ENCODE measurements at regions not wholly inside any gene's neighbourhood (a gene's known extent, or its start where the extent isn't known, plus 50 kb on each side); places are given as distances from the start of the nearest gene placed in this dataset.
"Not testable (repeated sequence)": the region's sequence is repeated elsewhere in the genome, so short reads cannot be mapped to it uniquely, and the experiment has no call there.

DNA sequence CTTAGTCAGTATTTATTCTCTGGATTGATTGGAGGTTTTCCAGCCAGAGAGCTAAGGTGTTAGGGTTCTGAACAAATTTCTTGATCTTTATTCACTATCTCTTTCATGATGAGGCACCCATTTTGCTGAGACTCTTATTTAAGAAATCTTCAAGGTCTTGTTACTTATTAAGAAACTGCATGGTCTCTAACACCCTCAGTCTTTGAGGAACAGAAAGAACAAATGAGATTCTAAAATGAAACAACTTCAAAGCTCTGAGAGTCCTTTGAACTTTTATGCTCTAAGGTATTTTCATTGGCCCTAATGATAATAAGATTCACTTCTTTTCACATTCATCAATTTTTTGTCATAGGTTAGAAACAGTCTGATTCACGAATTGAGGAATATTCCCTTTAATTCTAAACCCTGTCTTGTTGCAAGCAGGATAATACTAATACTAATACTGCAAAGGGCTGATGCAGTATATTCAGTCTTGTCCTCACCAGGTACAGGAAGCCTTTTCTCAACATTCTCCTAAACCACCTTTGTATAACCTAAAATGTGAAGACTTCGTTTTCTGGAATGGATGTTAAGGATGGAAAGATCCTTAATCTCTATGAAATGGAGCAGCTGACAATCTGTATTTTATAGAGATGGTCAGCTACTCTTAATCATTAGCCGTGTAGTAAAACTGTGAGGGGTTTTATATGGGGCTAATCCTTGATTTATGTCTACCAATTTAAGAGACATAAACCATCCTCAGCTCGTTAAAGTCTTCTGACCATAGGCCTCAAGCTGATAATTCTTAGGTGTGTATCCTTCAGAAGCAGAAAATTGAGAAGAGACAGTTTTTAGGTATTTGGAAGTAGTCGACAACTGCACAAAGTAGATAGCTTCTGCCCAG lies 198.3 kb downstream of the OTOL1 start:
- DNase-seq = no peak

DNA sequence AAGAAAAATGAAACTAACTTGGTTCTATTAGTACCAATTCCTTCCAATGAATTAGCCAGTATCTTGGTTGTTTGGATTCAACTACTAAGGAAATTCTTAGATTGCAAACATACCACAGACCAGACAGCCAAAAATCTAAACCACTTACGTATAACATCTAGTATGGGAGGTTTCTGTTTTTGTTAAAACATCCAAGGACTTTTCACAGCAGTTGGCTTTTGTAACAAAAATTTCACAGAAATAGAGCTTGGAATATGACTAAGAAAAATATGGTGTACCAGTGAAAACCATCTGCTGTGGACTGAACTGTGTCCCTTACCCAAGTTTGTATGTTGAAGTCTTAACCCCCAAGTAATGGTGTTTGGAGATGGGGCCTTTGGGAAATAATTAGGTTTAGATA lies 199.2 kb downstream of the OTOL1 start:
- no peak for DNase-seq

DNA sequence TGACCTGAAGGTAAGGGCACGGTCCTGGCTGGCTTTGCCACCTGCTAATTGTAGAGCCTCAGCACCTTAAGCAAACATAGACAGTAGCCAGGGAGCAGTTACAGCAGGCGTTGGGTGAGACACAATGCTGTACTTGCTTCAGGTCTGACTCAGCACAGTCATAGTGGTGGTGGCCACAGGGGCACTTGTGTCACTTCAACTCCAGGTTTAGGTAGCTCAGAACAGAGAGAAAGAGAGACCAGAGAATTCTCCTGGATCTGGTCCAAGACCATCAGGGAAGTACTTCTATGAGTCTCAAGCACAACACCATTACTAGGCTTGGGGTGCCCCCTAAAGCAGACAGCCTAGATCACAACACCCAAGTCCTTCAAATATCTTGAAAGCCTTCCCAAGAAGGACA lies 204.4 kb downstream of the OTOL1 start:
- DNase-seq = no peak

DNA sequence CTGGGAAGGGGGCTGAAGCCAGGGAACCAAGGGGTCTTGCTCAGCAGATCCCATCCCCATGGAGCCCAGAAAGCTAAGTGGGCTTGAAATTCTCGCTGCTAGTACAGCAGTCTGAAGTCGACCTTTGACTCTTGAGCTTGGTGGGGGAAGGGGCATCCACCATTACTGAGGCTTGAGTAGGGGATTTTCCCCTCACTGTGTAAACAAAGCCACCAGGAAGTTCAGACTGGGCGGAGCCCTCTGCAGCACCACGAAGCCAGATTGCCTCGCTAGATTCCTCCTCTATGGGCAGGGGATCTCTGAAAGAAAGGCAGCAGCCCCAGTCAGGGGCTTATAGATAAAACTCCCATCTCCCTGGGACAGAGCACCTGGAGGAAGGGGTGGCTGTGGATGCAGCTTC lies 210.6 kb downstream of the OTOL1 start:
- not testable (repeated sequence) for DNase-seq

DNA sequence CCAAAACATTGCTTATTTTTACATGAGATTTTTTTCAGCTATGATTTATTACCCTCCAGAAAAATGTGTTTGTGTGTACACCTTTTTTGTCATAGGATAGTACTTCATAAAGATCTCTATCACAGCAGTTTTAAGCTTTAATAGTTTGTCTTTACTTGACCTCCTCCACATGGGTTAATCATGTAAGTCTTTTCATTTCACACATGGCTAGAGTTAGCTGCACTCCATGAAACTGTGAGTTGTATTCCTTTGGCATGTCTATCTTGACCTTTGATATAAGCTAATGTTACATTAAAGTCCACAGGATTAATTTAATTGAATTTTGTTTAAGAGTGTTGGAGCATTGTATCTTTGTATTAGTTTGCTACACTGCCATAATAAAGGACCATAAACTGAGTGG lies 217.1 kb downstream of the OTOL1 start:
- no peak for DNase-seq

DNA sequence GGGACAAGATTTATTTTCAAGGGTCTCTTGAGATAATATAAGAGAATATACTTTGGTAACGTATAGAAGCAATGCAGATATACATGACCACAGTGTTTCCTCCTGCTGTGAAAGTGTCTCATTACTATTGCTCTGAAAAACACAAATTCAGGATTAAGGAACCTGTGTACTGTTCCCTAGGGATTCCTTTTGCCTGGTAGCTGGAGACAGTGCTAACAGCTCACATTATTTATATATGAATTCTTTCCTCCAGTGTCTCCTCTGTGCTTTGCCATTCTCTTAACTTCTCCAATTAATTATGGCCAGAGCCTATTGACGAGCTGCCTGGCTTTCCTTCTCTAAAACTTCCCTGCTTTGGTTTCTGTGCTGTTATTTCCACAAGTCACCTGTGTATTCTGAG lies 235.4 kb downstream of the OTOL1 start:
- DNase-seq = no peak

DNA sequence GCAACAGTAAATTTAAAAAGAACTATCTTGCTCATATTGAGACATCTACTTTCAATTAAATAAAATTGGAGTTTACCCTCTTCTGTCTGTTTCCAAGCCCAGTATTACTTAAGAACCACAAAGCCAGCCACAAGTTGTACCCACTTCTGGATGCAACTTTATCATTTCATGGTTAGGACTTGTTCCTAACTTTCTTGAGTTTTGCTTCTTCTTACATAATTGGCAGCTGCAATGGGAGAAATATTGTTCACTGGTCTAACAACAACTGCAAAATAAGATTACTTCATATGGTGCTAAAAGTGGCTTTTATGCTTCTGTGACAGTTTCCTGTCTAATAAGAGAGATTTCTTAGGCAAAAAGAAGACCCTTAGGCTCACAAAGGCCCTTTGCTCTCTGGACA lies 240.6 kb downstream of the OTOL1 start:
- DNase-seq = no peak

DNA sequence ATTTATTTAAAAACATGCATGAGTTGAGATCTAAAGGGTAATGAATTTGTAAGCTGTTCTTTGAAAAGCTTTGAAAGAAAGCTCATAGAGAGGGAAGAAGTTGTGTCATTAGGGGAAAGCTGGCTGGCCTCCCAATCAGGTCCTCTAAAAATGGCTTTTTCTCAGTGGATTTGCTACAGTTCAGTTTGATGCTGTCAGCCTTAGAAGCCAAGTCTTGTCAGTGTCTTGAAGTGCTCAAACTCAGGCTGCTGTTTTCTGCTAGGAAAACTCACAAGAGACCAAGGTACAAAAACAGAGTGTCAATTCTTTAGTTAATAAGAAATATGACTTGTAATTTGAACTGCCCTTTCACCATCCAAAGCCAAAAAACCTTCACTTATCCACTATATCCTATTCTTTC lies 243.8 kb downstream of the OTOL1 start:
- no peak for DNase-seq

DNA sequence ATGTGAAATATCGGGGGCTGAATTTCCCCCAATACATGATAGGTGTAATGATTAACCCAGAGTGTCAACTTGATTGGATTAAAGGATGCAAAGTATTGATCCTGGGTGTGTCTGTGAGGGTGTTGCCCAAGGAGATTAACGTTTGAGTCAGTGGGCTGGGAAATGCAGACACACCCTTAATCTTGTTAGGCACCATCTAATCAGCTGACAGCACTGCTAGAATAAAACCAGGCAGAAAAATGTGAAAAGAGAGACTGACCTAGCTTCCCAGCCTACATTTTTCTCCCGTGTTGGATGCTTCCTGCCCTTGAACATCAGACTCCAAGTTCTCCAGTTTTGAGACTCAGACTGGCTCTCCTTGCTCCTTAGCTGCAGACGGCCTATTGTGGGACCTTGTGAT lies 247.8 kb downstream of the OTOL1 start:
- no peak for DNase-seq

DNA sequence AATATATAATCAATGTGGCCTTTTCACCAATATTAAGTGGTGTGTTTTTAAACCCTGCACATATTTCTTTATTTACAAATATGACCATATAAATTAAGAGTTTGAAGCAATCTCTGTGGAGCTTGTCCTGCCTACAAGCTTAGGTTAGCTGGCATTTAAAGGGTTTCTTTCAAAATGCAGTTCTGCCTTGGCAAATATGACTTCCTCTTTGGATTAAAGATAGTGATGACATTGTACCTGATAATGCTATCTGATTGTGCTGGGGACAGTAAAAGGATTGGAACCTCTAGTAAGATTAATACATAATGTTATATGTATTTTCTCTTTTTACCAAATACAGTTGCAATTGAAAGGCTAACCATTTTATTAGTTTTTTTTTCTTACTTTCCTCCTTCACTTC lies 249.1 kb downstream of the OTOL1 start:
- no peak for DNase-seq

DNA sequence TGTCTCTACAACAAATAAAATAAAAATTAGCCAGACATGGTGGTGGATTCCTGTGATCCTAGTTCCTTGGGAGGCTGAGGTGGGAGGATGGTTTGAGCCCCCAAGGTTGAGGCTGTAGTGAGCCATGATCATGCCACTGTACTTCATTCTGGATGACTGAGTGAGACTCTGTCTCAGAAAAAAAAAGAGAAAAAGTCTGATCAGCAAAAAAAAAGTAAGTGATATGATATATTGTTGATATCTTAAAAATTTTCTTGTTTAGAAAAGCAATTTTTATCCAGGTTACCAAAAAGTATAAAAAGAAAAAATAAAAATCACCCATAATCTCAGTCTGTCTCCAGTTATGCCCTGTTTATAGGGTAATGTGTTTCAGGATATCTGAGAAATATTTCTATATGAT lies 251.4 kb downstream of the OTOL1 start:
- no peak for DNase-seq

DNA sequence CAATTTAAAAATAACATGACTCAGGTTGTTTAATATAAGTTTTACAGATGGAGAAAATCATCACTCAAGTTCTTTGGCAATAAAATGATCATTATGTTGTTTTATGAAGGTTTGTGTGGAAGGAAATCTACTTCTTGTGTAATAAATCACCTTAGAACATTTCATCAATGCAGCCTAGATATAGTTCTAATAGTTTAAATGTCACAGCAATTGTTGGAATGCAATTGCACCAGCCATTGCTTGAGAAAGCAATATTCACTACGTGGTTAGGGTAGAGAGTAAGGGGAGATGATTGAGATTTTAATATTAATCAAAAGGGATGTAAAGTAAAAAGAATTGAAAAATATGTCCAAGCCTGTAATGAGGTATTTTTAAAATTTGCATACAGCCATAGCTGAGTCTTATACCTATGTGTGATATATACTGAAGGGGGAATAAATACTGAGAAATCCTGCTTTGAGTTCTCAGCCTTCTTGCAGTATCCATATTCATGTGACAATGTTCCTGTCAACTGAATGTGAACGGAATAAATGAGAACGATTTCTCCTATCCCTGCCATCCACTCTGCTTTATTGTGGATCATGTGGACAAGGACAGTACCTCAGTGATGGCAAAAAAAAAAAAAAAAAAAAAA lies 257.9 kb downstream of the OTOL1 start:
- no peak for DNase-seq

DNA sequence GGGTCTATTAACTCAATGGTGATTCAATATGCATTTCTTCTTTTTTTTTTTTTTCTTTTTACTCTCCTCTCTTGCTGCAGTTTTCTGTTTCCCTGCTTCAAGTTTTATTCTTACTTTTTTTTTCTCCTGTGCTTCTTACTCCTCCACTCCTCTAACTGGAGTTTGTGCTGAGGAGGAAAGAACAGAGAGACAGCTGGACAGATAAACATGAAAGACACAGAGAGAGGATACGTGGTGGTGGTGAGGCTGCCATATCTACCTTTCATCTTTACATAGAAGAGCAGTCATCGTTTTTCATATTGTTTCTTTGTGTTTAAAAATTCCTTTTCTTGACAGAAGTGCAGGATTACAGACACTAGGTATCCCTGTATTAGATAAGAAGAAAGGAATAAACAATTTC lies 262.8 kb downstream of the OTOL1 start:
- DNase-seq = no peak

DNA sequence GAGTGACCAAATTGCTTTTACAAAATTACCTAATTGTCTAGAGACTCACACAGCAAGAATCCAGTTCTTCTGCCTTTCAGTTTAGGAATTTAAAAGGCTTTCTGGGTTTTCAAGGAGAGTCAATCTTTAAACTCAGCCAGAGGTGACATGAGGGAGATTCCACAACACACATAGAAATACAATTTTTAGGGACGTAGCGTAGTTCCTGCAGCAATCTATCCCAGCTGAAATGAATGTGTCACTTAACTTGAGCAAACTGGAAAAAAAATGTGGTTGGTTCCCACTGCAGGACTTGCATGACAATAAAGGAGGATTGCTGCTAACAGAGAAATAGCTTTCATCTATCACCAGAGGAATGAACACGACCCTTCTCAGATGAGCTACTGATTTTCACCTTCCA lies 269.7 kb downstream of the OTOL1 start:
- DNase-seq = no peak

DNA sequence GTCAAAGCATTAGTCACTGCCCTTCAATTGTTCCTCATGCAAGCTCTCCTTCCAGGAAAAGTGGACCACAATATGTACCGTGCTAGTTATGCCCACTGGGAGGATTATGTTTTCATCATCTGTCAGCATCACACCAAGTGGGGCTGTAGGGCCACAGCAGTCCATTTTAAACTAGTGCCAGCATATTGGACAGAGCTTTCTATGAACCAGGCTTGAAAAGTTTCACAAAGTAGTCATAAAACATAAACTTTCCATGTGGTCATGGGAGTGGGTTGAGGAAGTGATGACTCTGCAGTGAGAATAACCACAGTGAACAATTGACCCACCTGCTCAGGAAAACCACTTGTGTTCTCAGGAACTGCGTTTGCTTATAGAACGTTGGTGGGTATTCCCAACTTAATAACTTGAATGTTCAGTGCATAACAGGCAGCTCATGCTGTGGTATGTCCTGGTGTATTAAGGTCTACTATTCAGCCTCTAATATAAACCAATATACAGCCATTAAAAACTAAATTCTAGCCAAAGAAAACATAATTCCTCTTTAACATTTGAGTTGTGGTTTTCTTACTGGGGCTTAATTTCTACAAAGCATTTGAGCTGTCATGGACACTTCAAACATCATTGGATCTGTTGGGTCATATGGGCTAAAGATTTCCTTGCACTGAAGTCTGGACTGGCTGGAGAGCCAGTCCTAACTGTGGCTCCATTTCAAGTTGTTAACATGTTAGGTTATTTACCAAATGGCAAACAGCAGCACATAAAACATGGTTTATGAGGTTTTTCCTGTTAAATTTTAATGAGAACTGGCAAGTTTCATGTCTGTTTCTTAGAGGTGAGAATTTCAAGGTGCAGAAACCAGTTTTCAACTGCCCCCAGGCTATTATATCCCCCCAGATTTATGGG lies 274.1 kb downstream of the OTOL1 start:
- DNase-seq = no peak

DNA sequence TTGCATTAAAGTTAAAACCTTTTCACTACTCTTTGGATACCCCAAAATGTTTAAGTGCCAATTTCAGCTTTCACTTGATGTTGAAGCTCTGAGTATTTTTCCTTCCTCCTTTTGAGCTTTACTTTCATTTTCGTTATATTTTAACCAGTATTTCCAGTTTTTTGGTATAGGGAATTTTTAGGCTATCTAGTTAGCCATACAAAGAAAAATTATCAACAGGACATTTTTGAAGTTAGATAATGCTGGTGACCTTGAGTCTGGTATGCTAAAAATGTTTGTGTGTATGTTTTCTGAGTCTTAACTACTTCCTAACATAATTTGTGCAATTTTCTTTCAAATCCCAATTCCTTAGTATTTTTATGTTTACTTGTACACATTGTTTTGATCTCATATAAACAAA lies 284.8 kb downstream of the OTOL1 start:
- DNase-seq = no peak

DNA sequence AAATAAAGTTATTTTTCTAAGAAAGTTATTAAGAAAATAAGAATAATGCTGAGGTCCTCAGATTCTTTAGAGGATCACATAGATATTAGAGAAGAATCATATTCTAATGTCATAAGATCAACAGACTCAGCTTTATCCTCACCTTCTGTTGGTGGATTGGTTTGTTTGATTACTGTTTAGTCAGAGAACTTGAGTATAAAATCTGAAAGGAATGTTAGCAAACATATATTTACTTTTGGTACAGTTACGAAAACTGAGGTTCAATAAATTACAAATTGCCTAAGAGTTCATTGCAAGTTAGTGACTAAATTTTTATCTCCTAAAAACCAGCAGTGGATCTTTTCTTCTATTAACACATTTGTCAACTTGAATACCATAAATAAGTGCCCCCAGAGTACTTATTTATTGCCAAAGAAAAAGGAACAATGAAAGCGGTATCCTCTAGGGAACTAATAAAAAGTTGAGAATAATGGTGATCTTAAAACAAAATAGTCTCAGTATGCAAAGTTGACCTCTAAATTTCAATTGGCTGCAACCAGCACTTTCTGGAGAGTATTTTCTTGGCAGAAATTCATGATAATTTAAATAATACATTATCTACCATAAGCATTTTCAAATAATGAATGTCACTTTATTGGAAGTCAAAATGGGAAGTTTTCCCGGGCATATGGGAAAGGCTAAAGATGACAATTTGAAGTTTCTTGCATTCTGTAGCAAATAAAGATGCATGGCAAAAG lies 296.8 kb downstream of the OTOL1 start:
- no peak for DNase-seq

DNA sequence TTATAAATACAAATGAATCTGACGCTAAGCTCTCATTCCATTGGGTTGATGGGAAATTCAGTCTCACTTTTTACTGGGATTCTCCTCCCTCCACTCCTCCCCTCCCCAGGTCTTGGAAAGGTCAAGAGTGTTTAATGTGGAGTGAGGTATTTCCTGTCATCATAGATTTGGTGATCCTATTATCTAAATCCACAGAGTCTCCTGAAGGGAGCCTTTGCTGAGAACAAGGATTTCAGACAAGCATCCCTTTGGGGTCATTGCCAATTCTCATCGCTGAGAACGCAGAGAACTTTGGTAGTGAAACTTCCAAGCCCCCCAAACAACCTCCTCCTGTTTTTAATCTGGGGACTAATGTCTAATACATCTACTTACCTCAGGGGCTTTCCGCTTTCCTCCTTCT lies 297.9 kb downstream of the OTOL1 start:
- DNase-seq = no peak

DNA sequence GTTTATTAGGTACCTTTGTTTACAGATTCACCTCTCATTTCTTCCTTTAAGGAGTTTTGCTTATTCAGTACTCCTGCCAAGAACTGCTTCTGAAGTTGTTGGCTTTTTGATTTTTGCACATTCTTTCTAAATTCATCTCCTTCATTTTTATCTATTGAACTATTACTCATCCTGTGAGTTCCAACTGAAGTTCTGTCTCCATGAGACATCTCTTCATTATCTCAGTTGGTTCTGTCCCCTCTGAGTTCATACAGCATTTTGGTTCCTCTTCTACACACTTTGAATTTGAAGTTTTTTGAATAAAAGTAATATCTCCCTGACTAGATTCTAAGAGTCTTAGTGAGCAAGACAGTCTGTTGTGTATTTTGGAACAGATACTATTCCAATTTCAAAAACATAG lies 299.7 kb downstream of the OTOL1 start:
- no peak for DNase-seq

DNA sequence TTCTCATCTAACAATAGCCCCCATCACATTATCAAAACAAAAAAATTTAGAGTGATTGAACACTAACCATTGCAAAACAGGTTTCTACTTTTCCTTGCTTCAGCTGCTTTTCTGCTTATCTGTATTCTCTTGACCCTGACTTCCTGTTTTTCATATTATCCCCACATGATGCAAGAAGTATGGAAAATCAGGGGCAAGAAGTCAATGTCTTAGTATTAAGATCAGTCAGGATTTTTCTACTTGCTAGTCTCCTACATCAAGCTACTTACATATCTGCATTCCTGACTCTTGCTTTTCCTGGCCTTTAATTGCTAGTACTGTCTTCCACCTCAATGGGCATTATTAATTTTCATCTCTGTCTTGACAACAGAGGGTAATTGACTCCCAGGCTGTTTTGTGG lies 300.2 kb downstream of the OTOL1 start:
- DNase-seq = no peak

DNA sequence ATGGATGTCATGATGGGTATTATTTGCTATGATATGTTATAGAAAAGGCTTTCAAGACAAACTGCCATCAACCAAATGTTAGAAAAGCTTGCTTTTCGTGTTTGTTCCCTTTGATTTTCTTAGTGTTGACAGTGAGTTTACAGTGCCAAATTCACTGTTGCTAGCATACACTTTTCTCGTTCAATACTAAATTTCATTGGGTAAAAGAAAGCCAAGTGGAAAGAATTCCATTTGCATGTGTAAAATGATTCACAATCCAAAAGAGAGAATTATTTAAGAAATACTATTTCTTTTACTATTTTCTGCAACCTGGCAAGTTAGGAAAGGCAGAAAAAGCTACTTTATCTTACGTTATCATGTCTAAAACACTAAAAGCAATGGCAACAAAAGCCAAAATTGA lies 301.4 kb downstream of the OTOL1 start:
- no peak for DNase-seq

DNA sequence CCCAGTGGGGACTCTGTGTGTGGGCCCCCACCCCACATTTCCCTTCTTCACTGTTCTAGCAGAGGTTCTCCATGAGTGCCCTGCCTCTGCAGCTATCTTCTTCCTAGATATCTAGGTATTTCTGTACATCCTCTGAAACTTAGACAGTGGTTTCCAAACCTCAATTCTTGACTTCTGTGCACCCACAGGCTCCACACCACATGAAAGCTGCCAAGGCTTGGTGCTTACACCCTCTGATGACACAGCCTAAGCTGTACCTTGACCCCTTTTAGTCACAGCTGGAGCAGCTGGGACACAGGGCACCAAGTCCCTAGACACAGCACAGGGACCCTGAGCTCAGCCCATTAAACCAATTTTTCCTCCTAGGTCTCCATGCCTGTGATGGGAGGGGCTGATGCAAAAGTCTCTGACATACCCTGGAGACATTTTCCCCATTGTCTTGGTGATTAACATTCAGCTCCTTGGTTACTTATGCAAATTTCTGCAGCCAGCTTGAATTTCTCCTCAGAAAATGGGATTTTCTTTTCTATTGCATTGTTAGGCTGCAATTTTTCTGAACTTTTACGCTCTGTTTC lies 304.5 kb downstream of the OTOL1 start:
- no peak for DNase-seq

DNA sequence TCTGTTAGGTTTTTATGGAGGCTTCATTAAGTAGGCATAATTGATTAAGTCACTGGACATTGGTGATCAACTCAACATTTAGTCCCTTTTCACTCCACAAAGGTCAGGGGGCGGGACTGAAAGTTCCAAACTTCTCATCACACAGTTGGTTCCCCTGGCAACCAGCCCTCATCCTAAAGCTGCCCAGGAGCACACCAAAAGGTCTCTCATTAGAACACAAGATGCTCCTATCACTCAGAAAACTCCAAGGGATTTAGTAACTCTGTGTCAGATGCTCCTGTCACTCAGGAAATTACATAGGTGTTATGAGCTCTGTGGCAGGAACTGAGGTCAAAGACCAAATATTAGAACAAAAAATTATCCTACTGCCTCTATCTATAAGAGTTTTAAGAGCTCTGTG lies 321.5 kb downstream of the OTOL1 start:
- no peak for DNase-seq

All from NCI-H1694 treated with DMSO at 0.1 percent for 48 hours (cell line).